ENCODE measurements at regions not wholly inside any gene's neighbourhood (a gene's known extent, or its start where the extent isn't known, plus 50 kb on each side); places are given as distances from the start of the nearest gene placed in this dataset.
A peak's percentile ranks its signal among the peaks of the same experiment; 100 is the strongest.

GRCh38 chr3:188064831-188065493 lies 89.0 kb upstream of the LPP start:
- no peak for DNase-seq (ENCODE audit: low spot score)

GRCh38 chr3:188066141-188066540 lies 87.8 kb upstream of the LPP start:
- DNase-seq (ENCODE audit: low spot score), result no peak

DNA sequence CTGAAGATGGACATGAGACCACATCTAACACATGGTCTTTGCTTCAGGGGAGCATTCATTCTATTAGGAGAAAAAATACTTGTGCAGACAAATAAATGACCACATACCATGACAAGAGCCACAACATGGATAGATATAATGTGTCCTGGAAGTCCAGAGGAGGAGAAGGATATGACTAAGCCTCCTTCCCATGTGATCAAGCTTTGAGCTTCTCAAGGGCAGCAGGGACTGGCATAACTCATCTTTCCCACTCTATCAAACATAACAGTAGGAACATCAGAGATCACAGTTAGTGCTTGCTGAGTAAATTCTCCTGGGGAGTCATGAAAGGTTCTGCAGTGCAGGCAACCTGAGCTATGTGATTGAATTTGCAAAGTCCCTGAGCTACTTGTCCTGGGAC lies 86.0 kb upstream of the LPP start:
- peak; percentile 83 for DNase-seq (ENCODE audit: low spot score)

DNA sequence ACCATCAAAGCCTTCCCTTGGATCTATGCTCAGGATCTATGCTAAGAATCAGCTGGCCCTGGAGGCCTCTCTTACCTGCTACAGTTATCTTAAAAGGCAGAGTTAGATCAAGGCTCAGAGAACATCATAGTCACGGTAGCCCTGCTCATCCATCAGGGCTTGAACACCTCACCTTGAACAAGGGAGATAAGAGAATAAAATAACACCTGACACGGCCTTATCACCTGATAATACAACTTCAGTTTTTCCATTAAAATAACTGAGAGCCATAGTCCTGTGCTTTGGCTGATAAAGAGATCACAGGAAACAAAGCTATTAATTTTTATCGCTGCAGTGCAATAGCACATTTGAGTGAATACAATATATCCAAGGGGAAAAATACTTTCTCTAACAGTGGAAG lies 85.6 kb upstream of the LPP start:
- DNase-seq (ENCODE audit: low spot score), result no peak

- DNase-seq (ENCODE audit: low spot score), result no peak
These were observed 82.3 kb upstream of the LPP start for GRCh38 chr3:188071636-188072035.

DNA sequence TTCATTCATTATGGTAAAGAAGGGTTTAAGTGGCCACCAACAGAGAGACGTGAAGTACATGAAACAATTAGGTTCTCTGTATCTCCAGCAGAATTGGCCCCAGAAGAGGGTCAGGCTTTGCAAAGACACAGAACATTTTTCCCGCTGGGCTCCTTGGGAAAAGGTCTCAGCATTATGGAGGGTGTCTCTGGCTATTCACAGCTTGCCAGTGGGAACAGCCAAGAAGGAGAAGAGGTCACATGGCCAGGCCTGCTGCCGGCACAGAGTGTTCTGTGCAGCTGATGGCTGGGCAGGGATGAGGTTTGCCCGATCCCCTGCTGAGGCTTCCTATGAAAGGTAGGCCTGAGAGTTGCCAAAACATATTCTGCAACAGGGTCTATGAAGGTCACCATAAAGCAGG lies 77.8 kb upstream of the LPP start:
- DNase-seq (ENCODE audit: low spot score), result no peak

- no peak for DNase-seq (ENCODE audit: low spot score)
These were observed 76.7 kb upstream of the LPP start for GRCh38 chr3:188077160-188077799.

GRCh38 chr3:188080091-188080490 lies 73.9 kb upstream of the LPP start:
- no peak for DNase-seq (ENCODE audit: low spot score)

GRCh38 chr3:188082031-188082430 lies 71.9 kb upstream of the LPP start:
- DNase-seq (ENCODE audit: low spot score), result no peak

- no peak for DNase-seq (ENCODE audit: low spot score)
These were observed 71.5 kb upstream of the LPP start for GRCh38 chr3:188082450-188082849.

GRCh38 chr3:188083011-188083410 lies 70.9 kb upstream of the LPP start:
- DNase-seq (ENCODE audit: low spot score), result no peak

GRCh38 chr3:188084752-188085583 lies 69.0 kb upstream of the LPP start:
- DNase-seq (ENCODE audit: low spot score), result no peak

GRCh38 chr3:188085584-188086560 lies 68.1 kb upstream of the LPP start:
- DNase-seq (ENCODE audit: low spot score), result no peak

DNA sequence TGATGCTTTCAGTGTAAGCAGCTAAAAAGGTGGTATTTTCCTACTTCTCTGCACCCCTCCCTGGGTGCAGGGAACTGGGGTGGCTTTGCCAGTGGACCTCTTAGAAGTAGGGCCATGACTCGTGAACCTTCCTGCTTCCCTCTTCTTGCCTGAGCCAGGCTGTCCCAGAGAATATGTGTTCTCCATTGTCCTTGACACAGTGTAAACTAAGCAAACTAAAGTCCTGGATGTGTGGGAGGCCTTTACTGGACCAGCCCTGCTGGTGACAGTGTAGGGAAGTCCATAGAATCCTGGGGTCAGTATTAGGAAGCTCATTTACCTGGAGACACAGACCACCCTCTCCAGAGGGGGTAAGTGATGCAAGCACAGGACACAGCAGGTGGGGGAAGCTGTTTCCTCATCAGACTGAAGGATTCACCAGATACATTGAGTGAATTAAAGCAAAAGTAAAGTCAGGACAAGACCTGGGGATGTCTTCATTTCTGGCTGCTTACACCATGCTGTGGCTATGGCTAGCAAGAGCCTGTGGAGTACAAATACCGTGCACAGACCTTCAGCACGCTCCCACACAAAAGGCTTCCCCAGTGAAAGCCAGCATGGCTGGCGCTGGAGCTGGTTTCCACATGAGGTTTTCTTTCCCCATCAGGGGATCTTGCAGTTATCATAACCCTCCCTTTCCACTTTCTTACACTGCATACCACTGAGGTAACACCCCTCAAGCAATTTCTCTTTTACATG lies 64.8 kb upstream of the LPP start:
- DNase-seq (ENCODE audit: low spot score), result no peak

DNA sequence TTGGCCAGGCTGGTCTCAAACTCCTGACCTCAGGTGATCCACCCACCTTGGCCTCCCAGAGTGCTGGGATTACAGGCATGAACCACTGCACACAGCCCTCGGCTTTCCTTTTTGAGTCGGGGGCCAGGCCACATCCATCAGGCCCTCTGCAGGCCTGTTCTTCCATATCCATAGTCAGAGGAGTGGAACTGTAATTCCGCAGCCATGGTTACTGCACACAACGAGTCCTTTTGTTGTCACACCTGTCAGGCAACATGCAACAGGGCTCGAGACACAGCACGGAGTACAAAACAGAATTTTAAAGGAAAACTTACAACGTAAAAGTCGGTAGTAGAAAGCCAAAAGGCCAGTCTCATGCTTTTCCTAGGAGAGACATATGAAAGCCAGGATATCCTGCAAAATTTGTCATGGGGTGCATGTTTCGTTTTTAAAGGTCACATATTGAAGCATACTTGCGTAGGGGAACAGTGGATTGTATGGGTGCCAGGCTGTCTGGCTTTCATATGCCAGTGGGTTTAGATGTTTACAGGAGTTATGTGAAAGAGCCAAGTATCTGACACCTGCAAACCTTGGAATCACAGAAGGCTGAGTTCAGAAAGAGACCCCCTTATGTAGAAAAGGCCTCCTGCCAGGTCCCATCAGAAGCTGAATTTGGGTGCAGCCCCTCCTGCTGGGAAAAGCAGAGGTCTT lies 63.2 kb upstream of the LPP start:
- DNase-seq (ENCODE audit: low spot score), result no peak

DNA sequence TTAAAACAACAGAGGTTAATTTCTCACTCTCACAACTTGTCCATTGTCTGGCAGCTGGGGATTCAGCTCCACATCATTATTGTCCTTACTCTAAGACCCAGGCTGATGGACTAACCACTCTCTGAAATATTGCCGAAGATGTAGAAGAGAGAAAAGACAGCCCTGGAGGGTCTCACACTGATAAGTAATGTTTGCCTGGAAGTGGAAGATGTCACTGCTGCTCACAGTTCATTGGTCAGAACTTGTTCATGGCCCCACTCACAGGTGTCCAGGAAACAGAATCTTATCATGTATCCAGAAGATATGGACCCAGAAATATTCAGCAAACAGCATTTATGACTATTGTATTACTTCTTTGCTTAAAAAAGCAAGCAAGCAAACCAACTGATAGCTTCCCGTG lies 62.2 kb upstream of the LPP start:
- DNase-seq (ENCODE audit: low spot score), result no peak

DNA sequence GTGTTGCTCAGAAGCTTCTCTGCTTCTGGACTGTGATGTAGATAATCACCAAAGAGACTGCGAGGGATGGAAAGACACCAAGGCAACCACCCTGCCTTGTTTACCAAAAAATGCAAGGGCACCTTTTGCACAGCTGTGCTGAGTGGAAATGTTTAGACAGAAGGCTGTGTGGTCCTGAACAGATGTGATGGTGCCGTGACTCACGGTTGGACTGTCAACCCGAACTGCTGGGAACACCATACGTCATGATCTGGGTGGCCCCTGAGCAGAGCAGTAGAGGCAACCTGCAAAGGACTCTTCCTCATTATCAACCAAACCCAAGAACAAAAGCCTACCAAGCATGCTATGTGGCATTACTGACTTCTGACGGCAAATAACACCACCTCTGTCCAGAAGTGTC lies 61.3 kb upstream of the LPP start:
- DNase-seq (ENCODE audit: low spot score), result no peak

- no peak for DNase-seq (ENCODE audit: low spot score)
These were observed 58.5 kb upstream of the LPP start for GRCh38 chr3:188095431-188095830.

GRCh38 chr3:188097791-188098190 lies 56.2 kb upstream of the LPP start:
- DNase-seq (ENCODE audit: low spot score), result no peak

GRCh38 chr3:188099907-188100306 lies 54.0 kb upstream of the LPP start:
- no peak for DNase-seq (ENCODE audit: low spot score)

All from COLO829 (cell line).